Gastrocnemius medialis (tissue), 4 donors: ENCODE measurements at regions not wholly inside any gene's neighbourhood (a gene's known extent, or its start where the extent isn't known, plus 50 kb on each side); places are given as distances from the start of the nearest gene placed in this dataset.
"Not testable (repeated sequence)": the region's sequence is repeated elsewhere in the genome, so short reads cannot be mapped to it uniquely, and the experiment has no call there.

Experiments
- ATAC-seq, 2 donors: fragments of 150-250 bp; one replicate each; pipeline ENCODE4 v1.9.1; 2016
- DNase-seq, 2 donors: peaks; one replicate each; pipeline ENCODE4 v3.0.0-alpha.2; 2019
- H3K27ac ChIP-seq, 4 donors: fragments of 200-600 bp; sonication (generic); 1 replicate in 1 of 4; 2 replicates in 3 of 4; pipeline ENCODE4 v1.5.1; 2016 to 2018; ENCODE audit warnings: mild to moderate bottlenecking in 2 of 4, moderate library complexity in 1 of 4
- H3K27me3 ChIP-seq, 3 donors: fragments of 200-600 bp; sonication (generic) in 2 of 3; 1 replicate in 1 of 3; 2 replicates in 2 of 3; pipeline versions ENCODE4 v1.5.1 to v1.6.0; 2016 to 2019; ENCODE audit warnings: mild to moderate bottlenecking in 1 of 3, moderate library complexity in 1 of 3
- H3K36me3 ChIP-seq, 2 donors: fragments of 200-600 bp; sonication (generic) in 1 of 2; one replicate each; pipeline ENCODE4 v1.5.1; 2017 to 2018
- H3K4me1 ChIP-seq, 2 donors: fragments of 200-600 bp; sonication (generic) in 1 of 2; one replicate each; pipeline ENCODE4 v1.5.1; 2016 to 2017; ENCODE audit warnings: mild to moderate bottlenecking in 2 of 2
- H3K4me3 ChIP-seq, 4 donors: fragments of 200-600 bp; sonication (generic) in 3 of 4; 1 replicate in 1 of 4; 2 replicates in 3 of 4; pipeline ENCODE4 v1.5.1; 2016 to 2019; ENCODE audit warnings: mild to moderate bottlenecking in 2 of 4
- H3K9me3 ChIP-seq, 3 donors: fragments of 200-600 bp; sonication (generic) in 2 of 3; 1 replicate in 1 of 3; 2 replicates in 2 of 3; pipeline ENCODE4 v1.5.1; 2016 to 2019
- POLR2A ChIP-seq, 2 donors: fragments of 450-650 bp; IDR thresholded peaks; one replicate each; pipeline ENCODE4 v1.6.1; 2017; ENCODE audit warnings: antibody characterized with exemption in 2 of 2, mild to moderate bottlenecking in 2 of 2, moderate library complexity in 2 of 2
- in situ Hi-C, 4 donors: fragments of 200-750 bp; cut with MboI; loops; one replicate each; pipeline versions ENCODE4 v1.15.0 to v1.8.0; 2017; ENCODE audit warnings: low sequenced_read_pairs in 4 of 4
- intact Hi-C: fragments of 100-400 bp; cut with DNase I; formaldehyde crosslinking; loops from one replicate; pipeline ENCODE4 v1.15.1; 2023; ENCODE audit warnings: low total_unique reads
- TF ChIP-seq, protein P1 (sequence below), 5 experiments: fragments of 450-650 bp in 3 of 5; fragments of 200-600 bp in 2 of 5; sonication (generic) in 2 of 5; IDR thresholded peaks in 4 of 5; conservative IDR thresholded peaks in 1 of 5; 1 replicate in 4 of 5; 2 replicates in 1 of 5; pipeline ENCODE4 v1.5.1; 2016 to 2019; ENCODE audit warnings: antibody characterized with exemption in 5 of 5, mild to moderate bottlenecking in 3 of 5, moderate library complexity in 3 of 5

GRCh38 chr4:174404677-174405076 lies 117.6 kb downstream of the HPGD start:
- no peaks in the 10 kb centered on the region for H3K27me3 ChIP-seq
- TF ChIP-seq, protein P1, sequence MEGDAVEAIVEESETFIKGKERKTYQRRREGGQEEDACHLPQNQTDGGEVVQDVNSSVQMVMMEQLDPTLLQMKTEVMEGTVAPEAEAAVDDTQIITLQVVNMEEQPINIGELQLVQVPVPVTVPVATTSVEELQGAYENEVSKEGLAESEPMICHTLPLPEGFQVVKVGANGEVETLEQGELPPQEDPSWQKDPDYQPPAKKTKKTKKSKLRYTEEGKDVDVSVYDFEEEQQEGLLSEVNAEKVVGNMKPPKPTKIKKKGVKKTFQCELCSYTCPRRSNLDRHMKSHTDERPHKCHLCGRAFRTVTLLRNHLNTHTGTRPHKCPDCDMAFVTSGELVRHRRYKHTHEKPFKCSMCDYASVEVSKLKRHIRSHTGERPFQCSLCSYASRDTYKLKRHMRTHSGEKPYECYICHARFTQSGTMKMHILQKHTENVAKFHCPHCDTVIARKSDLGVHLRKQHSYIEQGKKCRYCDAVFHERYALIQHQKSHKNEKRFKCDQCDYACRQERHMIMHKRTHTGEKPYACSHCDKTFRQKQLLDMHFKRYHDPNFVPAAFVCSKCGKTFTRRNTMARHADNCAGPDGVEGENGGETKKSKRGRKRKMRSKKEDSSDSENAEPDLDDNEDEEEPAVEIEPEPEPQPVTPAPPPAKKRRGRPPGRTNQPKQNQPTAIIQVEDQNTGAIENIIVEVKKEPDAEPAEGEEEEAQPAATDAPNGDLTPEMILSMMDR (IDR thresholded peaks at IDR 0.05 in 4 of 5, conservative IDR thresholded peaks at IDR 0.05 in 1 of 5), result no peak
- TF ChIP-seq POLR2A (IDR thresholded peaks at IDR 0.05), result no peak
- H3K4me3 ChIP-seq, result no peak overlapping the region
- no peak overlapping the region for H3K27ac ChIP-seq
- no peaks in the 10 kb centered on the region for H3K4me1 ChIP-seq
- no peaks in the 10 kb centered on the region for H3K36me3 ChIP-seq
- no peaks in the 10 kb centered on the region for H3K9me3 ChIP-seq
- DNase-seq (no peak), ATAC-seq (no peak)
- intact Hi-C loops (no loop called here), in situ Hi-C loops (no loop called here)

DNA sequence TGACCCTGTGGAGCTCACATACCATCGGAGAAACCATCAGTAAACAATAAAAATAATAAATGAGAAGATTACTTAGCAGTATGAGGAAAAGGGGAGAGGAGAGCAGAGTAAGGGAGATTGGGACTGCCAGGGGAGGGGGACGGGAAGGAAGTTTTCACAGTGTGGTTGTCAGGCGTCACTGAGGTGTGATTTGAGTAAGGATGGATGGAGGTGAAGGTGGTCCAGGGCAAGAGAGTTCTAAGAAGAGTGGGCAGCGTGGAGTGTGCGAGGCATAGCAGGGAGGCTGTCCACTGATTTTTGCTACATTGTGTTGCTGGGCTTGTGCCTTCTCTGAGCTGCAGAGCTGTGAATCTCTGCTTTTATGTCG lies 119.1 kb downstream of the HPGD start:
- intact Hi-C loops, result no loop called here
- Histone ChIP-seq H3K36me3 (no peaks in the 10 kb centered on the region), H3K9me3 (no peaks in the 10 kb centered on the region), H3K4me3 (no peak overlapping the region), H3K4me1 (no peaks in the 10 kb centered on the region), H3K27ac (no peak overlapping the region), H3K27me3 (no peaks in the 10 kb centered on the region)
- DNase-seq (no peak), ATAC-seq (no peak)
- in situ Hi-C loops, result no loop called here
- no peak for TF ChIP-seq POLR2A (IDR thresholded peaks at IDR 0.05)
- TF ChIP-seq, protein P1 (IDR thresholded peaks at IDR 0.05 in 4 of 5, conservative IDR thresholded peaks at IDR 0.05 in 1 of 5), result no peak

DNA sequence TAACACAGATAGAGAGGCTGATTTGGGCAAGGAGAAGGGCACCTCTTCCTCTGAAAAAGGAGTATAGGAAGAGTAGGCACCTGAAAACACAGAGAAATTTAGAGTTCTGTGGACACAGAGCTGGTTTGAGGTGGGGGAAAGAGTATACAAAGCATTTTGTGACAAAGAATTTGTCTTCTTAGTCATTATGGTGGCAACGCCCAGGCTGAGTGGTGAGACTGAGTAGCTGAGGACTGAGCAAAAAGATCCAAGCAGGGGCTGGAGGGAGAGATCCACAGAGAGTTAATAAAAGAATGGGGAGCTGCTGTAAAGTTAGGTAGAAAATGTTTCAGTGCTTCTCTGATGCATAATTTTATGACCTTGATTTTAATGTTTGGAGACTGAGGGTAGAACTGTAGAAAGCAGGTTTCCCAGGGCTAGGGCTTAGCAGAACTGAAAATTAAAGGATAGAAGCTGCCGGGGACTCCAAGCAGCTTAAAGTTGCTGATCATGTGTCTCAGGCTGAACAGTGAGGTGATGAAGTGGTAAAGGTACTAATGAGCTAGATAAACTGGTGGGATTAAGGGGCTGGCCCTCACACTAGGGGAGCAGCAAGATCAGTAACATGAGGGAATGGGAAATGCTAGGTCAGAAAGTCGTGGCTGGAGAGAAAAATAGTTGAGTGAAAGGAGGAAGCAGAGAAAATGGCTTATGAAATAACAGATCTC lies 118.9 kb downstream of the CEP44 start:
- Histone ChIP-seq H3K9me3 (no peaks in the 10 kb centered on the region), H3K27ac (no peak overlapping the region), H3K4me3 (no peak overlapping the region), H3K36me3 (no peaks in the 10 kb centered on the region), H3K4me1 (no peaks in the 10 kb centered on the region), H3K27me3 (no peaks in the 10 kb centered on the region)
- DNase-seq (no peak), ATAC-seq (no peak)
- no peak for TF ChIP-seq POLR2A (IDR thresholded peaks at IDR 0.05)
- TF ChIP-seq, protein P1 (IDR thresholded peaks at IDR 0.05 in 4 of 5, conservative IDR thresholded peaks at IDR 0.05 in 1 of 5), result no peak
- intact Hi-C loops (no loop called here), in situ Hi-C loops (no loop called here)

GRCh38 chr4:174401471-174402130 lies 117.9 kb downstream of the CEP44 start:
- in situ Hi-C loops (no loop called here), intact Hi-C loops (no loop called here)
- TF ChIP-seq POLR2A (IDR thresholded peaks at IDR 0.05), result no peak
- TF ChIP-seq, protein P1 (IDR thresholded peaks at IDR 0.05 in 4 of 5, conservative IDR thresholded peaks at IDR 0.05 in 1 of 5), result no peak
- no peaks in the 10 kb centered on the region for H3K36me3 ChIP-seq
- DNase-seq (no peak), ATAC-seq (no peak)
- H3K9me3 ChIP-seq, result no peaks in the 10 kb centered on the region
- no peaks in the 10 kb centered on the region for H3K4me1 ChIP-seq
- no peaks in the 10 kb centered on the region for H3K27me3 ChIP-seq
- no peak overlapping the region for H3K4me3 ChIP-seq
- H3K27ac ChIP-seq, result no peak overlapping the region

DNA sequence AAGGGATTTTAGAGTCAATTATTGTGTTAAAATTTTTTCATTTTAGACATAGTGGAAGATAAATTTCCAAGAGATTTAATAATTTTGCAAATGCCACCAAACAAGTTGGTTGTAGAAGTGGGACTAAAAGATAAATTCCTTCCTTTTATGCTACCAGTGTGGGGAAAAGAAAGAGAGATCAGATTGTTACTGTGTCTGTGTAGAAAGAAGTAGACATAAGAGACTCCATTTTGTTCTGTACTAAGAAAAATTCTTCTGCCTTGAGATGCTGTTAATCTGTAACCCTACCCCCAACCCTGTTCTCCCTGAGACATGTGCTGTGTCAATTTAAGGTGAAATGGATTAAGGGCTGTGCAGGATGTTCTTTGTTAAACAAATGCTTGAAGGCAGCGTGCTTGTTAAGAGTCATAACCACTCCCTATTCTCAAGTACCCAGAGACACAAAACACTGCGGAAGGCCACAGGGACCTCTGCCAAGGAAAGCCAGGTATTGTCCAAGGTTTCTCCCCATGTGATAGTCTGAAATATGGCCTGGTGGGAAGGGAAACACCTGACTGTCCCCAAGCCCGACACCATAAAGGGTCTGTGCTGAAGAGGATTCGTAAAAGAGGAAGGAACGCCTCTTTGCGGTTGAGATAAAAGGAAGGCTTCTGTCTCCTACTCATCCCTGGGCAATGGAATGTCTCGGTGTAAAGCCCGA lies 117.0 kb downstream of the CEP44 start:
- in situ Hi-C loops, ATAC-seq: not testable (repeated sequence)

More for the DNA sequence above, 117.0 kb downstream of the CEP44 start:
- intact Hi-C loops, H3K4me3 ChIP-seq, H3K4me1 ChIP-seq, H3K9me3 ChIP-seq, DNase-seq, H3K27me3 ChIP-seq, H3K27ac ChIP-seq, H3K36me3 ChIP-seq: not testable (repeated sequence)
